Smooth muscle cell (in vitro differentiated cells): ENCODE measurements at regions not wholly inside any gene's neighbourhood (a gene's known extent, or its start where the extent isn't known, plus 50 kb on each side); places are given as distances from the start of the nearest gene placed in this dataset.

Experiments used
- DNase-seq: peaks from one replicate; lab custom pipeline; 2025; ENCODE audit not compliant: unreplicated experiment; lab: John Stamatoyannopoulos, UW
- H2AFZ ChIP-seq: fragments of 200-600 bp; sonication (generic); 2 replicates; pipeline ENCODE4 v1.6.0; 2016; ENCODE audit warnings: antibody characterized with exemption, low read depth, mild to moderate bottlenecking
- H3F3A ChIP-seq: fragments of 200-600 bp; sonication (generic); 2 replicates; pipeline ENCODE4 v1.6.0; 2017; ENCODE audit warnings: antibody characterized with exemption, low read depth
- H3K27ac ChIP-seq: fragments of 200-600 bp; sonication (generic); 2 replicates; pipeline ENCODE4 v1.5.1; 2016; ENCODE audit warnings: low read depth, mild to moderate bottlenecking
- H3K27me3 ChIP-seq: fragments of 200-600 bp; sonication (generic); 2 replicates; pipeline ENCODE4 v1.6.1; 2016; ENCODE audit warnings: low read depth, mild to moderate bottlenecking
- H3K36me3 ChIP-seq: fragments of 200-600 bp; sonication (generic); 2 replicates; pipeline ENCODE4 v1.5.1; 2016; ENCODE audit warnings: low read depth
- H3K4me1 ChIP-seq: fragments of 200-600 bp; sonication (generic); 2 replicates; pipeline ENCODE4 v1.5.1; 2016; ENCODE audit warnings: low read depth
- H3K4me2 ChIP-seq: fragments of 200-600 bp; sonication (generic); 2 replicates; pipeline ENCODE4 v1.6.0; 2016; ENCODE audit warnings: mild to moderate bottlenecking
- H3K4me3 ChIP-seq: fragments of 200-600 bp; sonication (generic); 2 replicates; pipeline ENCODE4 v1.5.1; 2016; ENCODE audit warnings: mild to moderate bottlenecking
- H3K79me2 ChIP-seq: fragments of 200-600 bp; sonication (generic); 2 replicates; pipeline ENCODE4 v1.6.0; 2016; ENCODE audit warnings: low read depth, mild to moderate bottlenecking
- H3K9ac ChIP-seq: fragments of 200-600 bp; sonication (generic); 2 replicates; pipeline ENCODE4 v1.6.0; 2016; ENCODE audit warnings: low read depth
- H3K9me3 ChIP-seq: fragments of 200-600 bp; sonication (generic); replicated peaks from 2 replicates; pipeline ENCODE4 v1.5.1; 2016; ENCODE audit warnings: low read depth
- H4K20me1 ChIP-seq: fragments of 200-600 bp; sonication (generic); 2 replicates; pipeline ENCODE4 v1.6.0; 2016; ENCODE audit warnings: low read depth
- CTCF ChIP-seq: fragments of 200-600 bp; sonication (generic); IDR thresholded peaks from 2 replicates; pipeline ENCODE4 v1.5.1; 2017; ENCODE audit warnings: borderline replicate concordance, mild to moderate bottlenecking, antibody characterized with exemption; ENCODE audit not compliant: insufficient read depth, poor library complexity, severe bottlenecking
- WGBS: methylation state at CpG from one replicate; pipeline ENCODE4 v1.1.7; 2016; ENCODE audit warnings: low lambda C conversion rate; 5-methylcytosine and 5-hydroxymethylcytosine counted together

- Histone ChIP-seq H3K4me2 (no peak overlapping the region), H3K4me1 (no peaks in the 10 kb centered on the region), H3K4me3 (no peak overlapping the region), H3K27ac (no peak overlapping the region), H3K79me2 (no peaks in the 10 kb centered on the region), H4K20me1 (no peaks in the 10 kb centered on the region), H2AFZ (no peak overlapping the region), H3K36me3 (no peaks in the 10 kb centered on the region), H3K9ac (no peak overlapping the region), H3K27me3 (no peaks in the 10 kb centered on the region), H3F3A (no peaks in the 10 kb centered on the region), H3K9me3 (no peaks in the 10 kb centered on the region)
- DNase-seq: no peak
- TF ChIP-seq CTCF: no peak
Observed at GRCh38 chr9:107688728-107689127, 199.2 kb upstream of the KLF4 start.

- H3K4me1 ChIP-seq: no peaks in the 10 kb centered on the region
- H4K20me1 ChIP-seq: no peaks in the 10 kb centered on the region
- H3K36me3 ChIP-seq: no peaks in the 10 kb centered on the region
- H3K4me2 ChIP-seq: no peak overlapping the region
- H3K9me3 ChIP-seq: no peaks in the 10 kb centered on the region
- H3K27me3 ChIP-seq: no peaks in the 10 kb centered on the region
- H3K79me2 ChIP-seq: no peaks in the 10 kb centered on the region
- no peak for DNase-seq
- no peak overlapping the region for H3K9ac ChIP-seq
- 80% methylated on average over 4 of the region's 4 CpGs for WGBS
- no peaks in the 10 kb centered on the region for H3F3A ChIP-seq
- H2AFZ ChIP-seq: no peak overlapping the region
- H3K4me3 ChIP-seq: no peak overlapping the region
- no peak overlapping the region for H3K27ac ChIP-seq
- no peak for TF ChIP-seq CTCF
Observed at GRCh38 chr9:107685901-107686300, 196.3 kb upstream of the KLF4 start.

GRCh38 chr9:107685376-107685775 is 195.8 kb upstream of the KLF4 start:
- no peak for TF ChIP-seq CTCF
- WGBS: 85% methylated on average over 3 of the region's 3 CpGs

DNA sequence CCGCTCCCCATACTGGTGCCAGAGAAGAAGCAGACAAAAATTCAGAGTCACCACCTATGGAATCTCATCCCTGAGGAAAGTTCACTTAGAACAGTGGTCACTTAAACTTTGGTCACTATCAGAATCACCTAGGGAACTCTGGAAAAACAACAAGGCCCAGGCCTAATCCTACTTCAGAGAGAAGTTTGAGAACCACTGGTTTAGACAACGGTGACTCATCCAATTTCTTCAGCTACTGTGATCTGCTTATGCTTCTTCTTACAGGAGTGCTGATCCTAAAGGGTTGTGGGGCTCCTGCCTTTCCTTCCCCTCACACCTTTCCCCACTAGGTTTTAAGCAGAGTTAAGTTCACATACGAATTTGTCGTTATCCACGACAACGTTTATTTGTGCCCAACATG is 194.7 kb upstream of the KLF4 start:
- 70% methylated on average over 6 of the region's 6 CpGs for WGBS
- no peak for DNase-seq
- H2AFZ ChIP-seq: no peak overlapping the region

More at GRCh38 chr9:107685376-107685775, 195.8 kb upstream of the KLF4 start:
- Histone ChIP-seq H3K4me3 (no peak overlapping the region), H3K36me3 (no peaks in the 10 kb centered on the region), H3K27me3 (no peaks in the 10 kb centered on the region), H4K20me1 (no peaks in the 10 kb centered on the region), H3K79me2 (no peaks in the 10 kb centered on the region), H2AFZ (no peak overlapping the region), H3F3A (no peaks in the 10 kb centered on the region), H3K9me3 (no peaks in the 10 kb centered on the region), H3K27ac (no peak overlapping the region), H3K4me1 (no peaks in the 10 kb centered on the region), H3K9ac (no peak overlapping the region), H3K4me2 (no peak overlapping the region)
- DNase-seq: no peak

More for the DNA sequence above, 194.7 kb upstream of the KLF4 start:
- H3K36me3 ChIP-seq: no peaks in the 10 kb centered on the region
- no peak overlapping the region for H3K4me3 ChIP-seq
- H3K27ac ChIP-seq: peak overlapping the region; percentile 36
- no peak overlapping the region for H3K4me2 ChIP-seq
- H3K4me1 ChIP-seq: no peaks in the 10 kb centered on the region
- no peaks in the 10 kb centered on the region for H3F3A ChIP-seq
- TF ChIP-seq CTCF: no peak
- H3K9me3 ChIP-seq: no peaks in the 10 kb centered on the region
- no peaks in the 10 kb centered on the region for H4K20me1 ChIP-seq
- no peak overlapping the region for H3K9ac ChIP-seq
- no peaks in the 10 kb centered on the region for H3K27me3 ChIP-seq
- no peaks in the 10 kb centered on the region for H3K79me2 ChIP-seq
